ENCODE measurements at regions not wholly inside any gene's neighbourhood (a gene's known extent, or its start where the extent isn't known, plus 50 kb on each side); places are given as distances from the start of the nearest gene placed in this dataset.
"Not testable (repeated sequence)": the region's sequence is repeated elsewhere in the genome, so short reads cannot be mapped to it uniquely, and the experiment has no call there.

DNA sequence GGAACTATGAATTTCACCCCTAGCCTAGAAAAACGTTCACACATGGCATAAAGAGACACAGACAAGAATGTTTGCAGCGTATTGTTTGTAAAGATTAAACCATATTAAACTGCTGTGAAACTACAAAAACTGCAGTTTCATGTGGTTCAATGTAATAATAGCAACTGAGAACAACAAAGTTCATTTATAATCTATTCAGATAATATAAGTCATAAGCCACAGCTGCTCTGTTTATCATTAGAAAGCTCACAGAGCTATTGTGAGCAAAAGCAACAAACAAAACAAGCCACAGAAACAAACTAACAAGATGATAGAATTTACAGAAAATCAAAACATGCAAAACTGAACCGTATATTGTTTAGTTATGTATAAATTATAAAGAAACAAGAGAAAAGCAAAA, 113.5 kb downstream of the AHR start:
- Histone ChIP-seq H3F3A (ENCODE audit: low read depth) (no peaks in the 10 kb centered on the region), H3K4me1 (ENCODE audit: insufficient read depth, low read length, poor library complexity, severe bottlenecking) (peaks cover 7% of the 10 kb centered on the region), H3K4me3 (ENCODE audit: low read length, poor library complexity, severe bottlenecking) (no peak overlapping the region), H3K9ac (ENCODE audit: low read depth, low read length, poor library complexity, severe bottlenecking) (no peak overlapping the region), H3K4me2 (ENCODE audit: low read depth, low read length, poor library complexity, severe bottlenecking) (no peak overlapping the region), H3K9me2 (replicated peaks; ENCODE audit: low read depth, low read length) (no peaks in the 10 kb centered on the region), H3K9me3 (ENCODE audit: insufficient read depth, low read depth, low read length) (no peaks in the 10 kb centered on the region), H3K27me3 (ENCODE audit: insufficient read depth, low read length, poor library complexity, severe bottlenecking) (no peaks in the 10 kb centered on the region), H3K36me3 (ENCODE audit: insufficient read depth, low read length) (no peaks in the 10 kb centered on the region), H2AFZ (ENCODE audit: low read length) (no peak overlapping the region), H3K79me2 (ENCODE audit: insufficient read depth, low read length) (no peaks in the 10 kb centered on the region), H4K20me1 (ENCODE audit: insufficient read depth, low read length, poor library complexity, severe bottlenecking) (no peaks in the 10 kb centered on the region)
- TF ChIP-seq, protein P1, sequence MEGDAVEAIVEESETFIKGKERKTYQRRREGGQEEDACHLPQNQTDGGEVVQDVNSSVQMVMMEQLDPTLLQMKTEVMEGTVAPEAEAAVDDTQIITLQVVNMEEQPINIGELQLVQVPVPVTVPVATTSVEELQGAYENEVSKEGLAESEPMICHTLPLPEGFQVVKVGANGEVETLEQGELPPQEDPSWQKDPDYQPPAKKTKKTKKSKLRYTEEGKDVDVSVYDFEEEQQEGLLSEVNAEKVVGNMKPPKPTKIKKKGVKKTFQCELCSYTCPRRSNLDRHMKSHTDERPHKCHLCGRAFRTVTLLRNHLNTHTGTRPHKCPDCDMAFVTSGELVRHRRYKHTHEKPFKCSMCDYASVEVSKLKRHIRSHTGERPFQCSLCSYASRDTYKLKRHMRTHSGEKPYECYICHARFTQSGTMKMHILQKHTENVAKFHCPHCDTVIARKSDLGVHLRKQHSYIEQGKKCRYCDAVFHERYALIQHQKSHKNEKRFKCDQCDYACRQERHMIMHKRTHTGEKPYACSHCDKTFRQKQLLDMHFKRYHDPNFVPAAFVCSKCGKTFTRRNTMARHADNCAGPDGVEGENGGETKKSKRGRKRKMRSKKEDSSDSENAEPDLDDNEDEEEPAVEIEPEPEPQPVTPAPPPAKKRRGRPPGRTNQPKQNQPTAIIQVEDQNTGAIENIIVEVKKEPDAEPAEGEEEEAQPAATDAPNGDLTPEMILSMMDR (conservative IDR thresholded peaks at IDR 0.05; ENCODE audit: low read length): no peak
- no peak for TF ChIP-seq EZH2phosphoT487 (IDR thresholded peaks at IDR 0.05; ENCODE audit: borderline replicate concordance)

DNA sequence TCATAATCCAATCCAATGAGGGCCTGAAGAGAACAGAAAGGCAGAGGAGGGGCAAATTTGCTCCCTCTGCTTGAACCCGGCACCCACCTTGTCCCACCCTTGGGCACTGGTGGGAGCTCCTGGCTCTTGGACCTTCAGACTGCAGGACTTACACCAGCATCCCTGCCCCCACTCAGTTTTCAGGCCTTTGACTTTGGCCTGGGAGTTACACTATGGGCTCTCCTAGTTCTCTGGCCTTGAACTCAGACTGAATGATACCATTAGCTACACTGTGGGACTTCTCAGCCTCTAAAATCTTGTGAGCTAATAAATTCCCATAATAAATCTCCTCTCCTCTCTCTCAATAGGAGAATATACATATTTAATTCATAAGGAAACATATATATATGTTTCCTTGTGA, 114.4 kb downstream of the AHR start:
- no peaks in the 10 kb centered on the region for H4K20me1 ChIP-seq (ENCODE audit: insufficient read depth, low read length, poor library complexity, severe bottlenecking)
- H3K9ac ChIP-seq (ENCODE audit: low read depth, low read length, poor library complexity, severe bottlenecking): no peak overlapping the region
- no peaks in the 10 kb centered on the region for H3K9me3 ChIP-seq (ENCODE audit: insufficient read depth, low read depth, low read length)
- no peak overlapping the region for H3K4me3 ChIP-seq (ENCODE audit: low read length, poor library complexity, severe bottlenecking)
- no peaks in the 10 kb centered on the region for H3K4me1 ChIP-seq (ENCODE audit: insufficient read depth, low read length, poor library complexity, severe bottlenecking)
- no peaks in the 10 kb centered on the region for H3K79me2 ChIP-seq (ENCODE audit: insufficient read depth, low read length)
- H3K9me2 ChIP-seq (replicated peaks; ENCODE audit: low read depth, low read length): no peaks in the 10 kb centered on the region
- TF ChIP-seq, protein P1 (conservative IDR thresholded peaks at IDR 0.05; ENCODE audit: low read length): no peak
- TF ChIP-seq EZH2phosphoT487 (IDR thresholded peaks at IDR 0.05; ENCODE audit: borderline replicate concordance): no peak
- H3F3A ChIP-seq (ENCODE audit: low read depth): no peaks in the 10 kb centered on the region
- H3K27me3 ChIP-seq (ENCODE audit: insufficient read depth, low read length, poor library complexity, severe bottlenecking): no peaks in the 10 kb centered on the region
- H2AFZ ChIP-seq (ENCODE audit: low read length): no peak overlapping the region
- H3K4me2 ChIP-seq (ENCODE audit: low read depth, low read length, poor library complexity, severe bottlenecking): no peak overlapping the region
- no peaks in the 10 kb centered on the region for H3K36me3 ChIP-seq (ENCODE audit: insufficient read depth, low read length)

DNA sequence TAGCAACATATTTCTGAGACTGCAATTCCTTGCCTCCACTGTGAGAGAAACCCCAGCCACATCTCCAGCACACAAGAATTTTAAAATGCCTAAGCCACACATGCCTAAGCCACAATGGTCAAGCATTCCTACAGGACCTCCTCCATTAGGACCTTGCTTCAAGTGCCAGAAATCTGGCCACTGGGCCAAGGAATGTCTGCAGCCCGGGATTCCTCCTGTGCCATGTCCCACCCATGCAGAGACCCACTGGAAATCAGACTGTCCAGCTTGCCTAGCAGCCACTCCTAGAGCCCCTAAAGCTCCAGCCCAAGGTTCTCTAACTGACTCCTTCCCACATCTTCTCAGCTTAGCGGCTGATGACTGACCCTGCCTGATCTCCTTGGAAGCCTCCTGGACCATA, 117.5 kb downstream of the AHR start:
- Histone ChIP-seq H3K9me2 (replicated peaks; ENCODE audit: low read depth, low read length) (no peaks in the 10 kb centered on the region), H2AFZ (ENCODE audit: low read length) (no peak overlapping the region), H3K79me2 (ENCODE audit: insufficient read depth, low read length) (no peaks in the 10 kb centered on the region), H3F3A (ENCODE audit: low read depth) (no peaks in the 10 kb centered on the region), H4K20me1 (ENCODE audit: insufficient read depth, low read length, poor library complexity, severe bottlenecking) (no peaks in the 10 kb centered on the region), H3K4me1 (ENCODE audit: insufficient read depth, low read length, poor library complexity, severe bottlenecking) (no peaks in the 10 kb centered on the region), H3K27me3 (ENCODE audit: insufficient read depth, low read length, poor library complexity, severe bottlenecking) (no peaks in the 10 kb centered on the region), H3K4me3 (ENCODE audit: low read length, poor library complexity, severe bottlenecking) (no peak overlapping the region), H3K9ac (ENCODE audit: low read depth, low read length, poor library complexity, severe bottlenecking) (no peak overlapping the region), H3K9me3 (ENCODE audit: insufficient read depth, low read depth, low read length) (no peaks in the 10 kb centered on the region), H3K36me3 (ENCODE audit: insufficient read depth, low read length) (no peaks in the 10 kb centered on the region), H3K4me2 (ENCODE audit: low read depth, low read length, poor library complexity, severe bottlenecking) (no peak overlapping the region)
- TF ChIP-seq EZH2phosphoT487 (IDR thresholded peaks at IDR 0.05; ENCODE audit: borderline replicate concordance): no peak
- TF ChIP-seq, protein P1 (conservative IDR thresholded peaks at IDR 0.05; ENCODE audit: low read length): no peak

DNA sequence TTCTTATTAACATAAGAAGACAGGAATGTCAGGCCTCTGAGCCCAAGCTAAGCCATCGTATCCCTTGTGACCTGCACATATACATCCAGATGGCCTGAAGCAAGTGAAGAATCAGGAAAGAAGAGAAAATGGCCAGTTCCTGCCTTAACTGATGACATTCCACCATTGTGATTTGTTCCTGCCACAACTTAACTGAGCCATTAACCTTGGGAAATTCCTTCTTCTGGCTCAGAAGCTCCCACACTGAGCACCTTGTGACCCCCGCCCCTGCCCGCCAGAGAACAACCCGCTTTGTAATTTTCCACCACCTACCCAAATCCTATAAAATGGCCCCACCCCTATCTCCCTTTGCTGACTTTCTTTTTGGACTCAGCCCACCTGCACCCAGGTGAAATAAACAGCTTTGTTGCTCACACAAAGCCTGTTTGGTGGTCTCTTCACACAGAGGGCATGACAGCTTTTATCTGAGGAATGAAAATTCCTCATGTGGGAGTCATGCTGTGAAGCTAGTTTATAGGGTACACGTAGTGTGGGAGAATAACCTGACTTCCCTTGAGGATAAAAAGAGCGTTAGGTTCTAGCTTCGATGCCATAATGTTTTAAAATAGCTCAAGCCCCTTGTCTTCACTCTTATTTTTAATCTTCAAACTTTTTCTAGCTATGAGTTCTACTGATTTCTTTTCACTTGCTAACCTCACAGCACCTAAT, 122.0 kb downstream of the AHR start:
- H3K4me3 ChIP-seq (ENCODE audit: low read length, poor library complexity, severe bottlenecking); H3K4me1 ChIP-seq (ENCODE audit: insufficient read depth, low read length, poor library complexity, severe bottlenecking); H3K27me3 ChIP-seq (ENCODE audit: insufficient read depth, low read length, poor library complexity, severe bottlenecking); H3F3A ChIP-seq (ENCODE audit: low read depth); H3K9me3 ChIP-seq (ENCODE audit: insufficient read depth, low read depth, low read length); H3K9ac ChIP-seq (ENCODE audit: low read depth, low read length, poor library complexity, severe bottlenecking); H4K20me1 ChIP-seq (ENCODE audit: insufficient read depth, low read length, poor library complexity, severe bottlenecking); H2AFZ ChIP-seq (ENCODE audit: low read length); H3K9me2 ChIP-seq (replicated peaks; ENCODE audit: low read depth, low read length); H3K4me2 ChIP-seq (ENCODE audit: low read depth, low read length, poor library complexity, severe bottlenecking); H3K79me2 ChIP-seq (ENCODE audit: insufficient read depth, low read length); H3K36me3 ChIP-seq (ENCODE audit: insufficient read depth, low read length): not testable (repeated sequence)

Data from Loucy (cell line).